ENCODE measurements at regions not wholly inside any gene's neighbourhood (a gene's known extent, or its start where the extent isn't known, plus 50 kb on each side); places are given as distances from the start of the nearest gene placed in this dataset.
"Not testable (repeated sequence)": the region's sequence is repeated elsewhere in the genome, so short reads cannot be mapped to it uniquely, and the experiment has no call there.

GRCh38 chr3:110995461-110996231 lies 76.0 kb upstream of the NECTIN3 start:
- H3K27ac ChIP-seq (ENCODE audit: low read length) = 0 out of 2 replicates have a peak overlapping the region, but pooled peaks have one; percentile 2
- peak; percentile 73 for ATAC-seq
- no peaks in the 10 kb centered on the region for H3K79me2 ChIP-seq (ENCODE audit: low read length)
- no peaks in the 10 kb centered on the region for H3K36me3 ChIP-seq (ENCODE audit: low read depth, low read length)
- intact Hi-C loops (cut with micrococcal nuclease) = no loop called here
- no peaks in the 10 kb centered on the region for H4K20me1 ChIP-seq (ENCODE audit: low read length)
- H3K4me2 ChIP-seq (ENCODE audit: low read length) = no peak overlapping the region
- ChIA-PET CTCF (no interaction called here), POLR2A (ENCODE audit: unreplicated experiment) (no interaction called here)
- H3K4me3 ChIP-seq (ENCODE audit: low read length) = no peak overlapping the region
- peak; percentile 64 for DNase-seq
- TF ChIP-seq CTCF (conservative IDR thresholded peaks at IDR 0.05; ENCODE audit: low read depth, low read length) (no peak), EZH2phosphoT487 (IDR thresholded peaks at IDR 0.05; ENCODE audit: borderline replicate concordance, low read length) (no peak), EZH2 (IDR thresholded peaks at IDR 0.05; ENCODE audit: low read length, unreplicated experiment) (no peak)
- no peaks in the 10 kb centered on the region for H3K27me3 ChIP-seq (ENCODE audit: low read length)
- H2AFZ ChIP-seq (ENCODE audit: low read length) = no peak overlapping the region
- no peaks in the 10 kb centered on the region for H3K9me2 ChIP-seq (replicated peaks; ENCODE audit: low read length)
- no TSS peak for BruUV-seq (replicated peaks)
- H3K4me1 ChIP-seq (ENCODE audit: insufficient read depth, low read length) = peaks cover 13% of the 10 kb centered on the region; the same call in 1 of the 2 replicates
- no peaks in the 10 kb centered on the region for H3F3A ChIP-seq (ENCODE audit: low read length, unreplicated experiment)
- H3K9me3 ChIP-seq (ENCODE audit: low read length) = no peaks in the 10 kb centered on the region
- H3K9ac ChIP-seq (ENCODE audit: low read length) = no peak overlapping the region

GRCh38 chr3:110998766-110999165 lies 72.8 kb upstream of the NECTIN3 start:
- H3K4me3 ChIP-seq (ENCODE audit: low read length); BruUV-seq (replicated peaks); H3K9me3 ChIP-seq (ENCODE audit: low read length); DNase-seq; H3K79me2 ChIP-seq (ENCODE audit: low read length); H3K27me3 ChIP-seq (ENCODE audit: low read length); H3F3A ChIP-seq (ENCODE audit: low read length, unreplicated experiment); POLR2A ChIA-PET (ENCODE audit: unreplicated experiment); H4K20me1 ChIP-seq (ENCODE audit: low read length); ATAC-seq; H3K36me3 ChIP-seq (ENCODE audit: low read depth, low read length); H3K27ac ChIP-seq (ENCODE audit: low read length); intact Hi-C loops (cut with micrococcal nuclease); H3K9me2 ChIP-seq (replicated peaks; ENCODE audit: low read length); H3K9ac ChIP-seq (ENCODE audit: low read length); H2AFZ ChIP-seq (ENCODE audit: low read length); H3K4me2 ChIP-seq (ENCODE audit: low read length); CTCF ChIA-PET: not testable (repeated sequence)
- peaks cover 13% of the 10 kb centered on the region; the same call in 1 of the 2 replicates for H3K4me1 ChIP-seq (ENCODE audit: insufficient read depth, low read length)

GRCh38 chr3:111006485-111006884 lies 65.1 kb upstream of the NECTIN3 start:
- DNase-seq; BruUV-seq (replicated peaks); H4K20me1 ChIP-seq (ENCODE audit: low read length); H3F3A ChIP-seq (ENCODE audit: low read length, unreplicated experiment); ATAC-seq; H3K4me2 ChIP-seq (ENCODE audit: low read length); H3K27me3 ChIP-seq (ENCODE audit: low read length); H3K9ac ChIP-seq (ENCODE audit: low read length); H3K36me3 ChIP-seq (ENCODE audit: low read depth, low read length); H3K9me3 ChIP-seq (ENCODE audit: low read length); H2AFZ ChIP-seq (ENCODE audit: low read length); H3K79me2 ChIP-seq (ENCODE audit: low read length); H3K4me3 ChIP-seq (ENCODE audit: low read length); H3K9me2 ChIP-seq (replicated peaks; ENCODE audit: low read length); H3K27ac ChIP-seq (ENCODE audit: low read length); H3K4me1 ChIP-seq (ENCODE audit: insufficient read depth, low read length): not testable (repeated sequence)
- ChIA-PET CTCF (interaction anchor here (0.7 kb wide), 1 partner anchor 1078 kb away, joined by 11 read pairs; no protein-coding TSS in a partner anchor), POLR2A (ENCODE audit: unreplicated experiment) (interaction anchor here (0.7 kb wide), 1 partner anchor 1001 kb away, joined by 43 read pairs; no protein-coding TSS in a partner anchor)
- intact Hi-C loops (cut with micrococcal nuclease) = loop anchor here (5.0 to 10.0 kb wide), 3 partner anchors 66 to 1274 kb away; partner anchors contain the start of gene NECTIN3
- TF ChIP-seq CTCF (conservative IDR thresholded peaks at IDR 0.05; ENCODE audit: low read depth, low read length) = peak; percentile 40; the same call in 1 of the 2 replicates

All from PC-3 (cell line).